Suprapubic skin (tissue), 3 donors: ENCODE measurements at regions not wholly inside any gene's neighbourhood (a gene's known extent, or its start where the extent isn't known, plus 50 kb on each side); places are given as distances from the start of the nearest gene placed in this dataset.

ENCODE experiments used
- EP300 ChIP-seq: sonication (generic); formaldehyde crosslinking; IDR thresholded peaks from one replicate; pipeline ENCODE4 v1.6.1; 2017; ENCODE audit warnings: antibody characterized with exemption
- POLR2A ChIP-seq, 2 donors: fragments of 450-650 bp; IDR thresholded peaks; one replicate each; pipeline ENCODE4 v1.6.1; 2017; ENCODE audit warnings: antibody characterized with exemption in 2 of 2, mild to moderate bottlenecking in 2 of 2, moderate library complexity in 2 of 2
- TF ChIP-seq, protein P1 (sequence below), 2 donors: fragments of 200-600 bp in 1 of 2; fragments of 450-650 bp in 1 of 2; sonication (generic) in 1 of 2; IDR thresholded peaks; one replicate each; pipeline ENCODE4 v1.5.1; 2016 to 2019; ENCODE audit warnings: antibody characterized with exemption in 2 of 2, mild to moderate bottlenecking in 1 of 2, moderate library complexity in 1 of 2

DNA sequence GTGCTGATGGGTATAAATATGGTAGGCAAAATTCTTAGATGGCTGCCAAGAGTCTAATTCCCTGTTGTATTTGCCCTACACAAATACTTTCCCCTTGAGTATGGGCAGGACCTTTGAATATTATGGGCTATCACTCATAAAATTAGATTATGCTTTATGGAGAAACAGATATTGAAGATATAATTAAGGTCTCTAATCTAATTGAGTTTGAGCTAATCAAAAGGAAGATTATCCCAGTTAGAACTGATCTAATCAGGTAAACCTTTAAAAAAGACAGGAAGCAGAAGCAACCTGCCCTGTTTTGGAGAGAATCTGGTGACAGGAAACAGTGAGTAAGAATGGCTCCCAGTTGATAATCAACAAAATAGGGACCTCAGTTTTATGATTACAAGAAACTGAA is 609.0 kb upstream of the PRMT6 start:
- TF ChIP-seq, protein P1, sequence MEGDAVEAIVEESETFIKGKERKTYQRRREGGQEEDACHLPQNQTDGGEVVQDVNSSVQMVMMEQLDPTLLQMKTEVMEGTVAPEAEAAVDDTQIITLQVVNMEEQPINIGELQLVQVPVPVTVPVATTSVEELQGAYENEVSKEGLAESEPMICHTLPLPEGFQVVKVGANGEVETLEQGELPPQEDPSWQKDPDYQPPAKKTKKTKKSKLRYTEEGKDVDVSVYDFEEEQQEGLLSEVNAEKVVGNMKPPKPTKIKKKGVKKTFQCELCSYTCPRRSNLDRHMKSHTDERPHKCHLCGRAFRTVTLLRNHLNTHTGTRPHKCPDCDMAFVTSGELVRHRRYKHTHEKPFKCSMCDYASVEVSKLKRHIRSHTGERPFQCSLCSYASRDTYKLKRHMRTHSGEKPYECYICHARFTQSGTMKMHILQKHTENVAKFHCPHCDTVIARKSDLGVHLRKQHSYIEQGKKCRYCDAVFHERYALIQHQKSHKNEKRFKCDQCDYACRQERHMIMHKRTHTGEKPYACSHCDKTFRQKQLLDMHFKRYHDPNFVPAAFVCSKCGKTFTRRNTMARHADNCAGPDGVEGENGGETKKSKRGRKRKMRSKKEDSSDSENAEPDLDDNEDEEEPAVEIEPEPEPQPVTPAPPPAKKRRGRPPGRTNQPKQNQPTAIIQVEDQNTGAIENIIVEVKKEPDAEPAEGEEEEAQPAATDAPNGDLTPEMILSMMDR (IDR thresholded peaks at IDR 0.05): no peak
- TF ChIP-seq POLR2A (IDR thresholded peaks at IDR 0.05): no peak
- no peak for TF ChIP-seq EP300
